HCT116 (cell line): ENCODE measurements at regions not wholly inside any gene's neighbourhood (a gene's known extent, or its start where the extent isn't known, plus 50 kb on each side); places are given as distances from the start of the nearest gene placed in this dataset.

ENCODE experiments used
- ATAC-seq: fragments of 200-7000 bp; cut with Tn5 transposase; 2 replicates; pipeline ENCODE4 v1.9.1; 2020; ENCODE audit warnings: mild to moderate bottlenecking, moderate library complexity
- BruUV-seq: library from RNA; stranded (reverse); fragments of 400-500 nt; replicated peaks from 2 replicates; lab custom pipeline; 2021; lab: Mats Ljungman, UMichigan
- CTCF ChIA-PET: fragments of 300-600 bp; sonication (Branson Sonifier 250); formaldehyde crosslinking; loops from one replicate; lab custom pipeline; 2021; ENCODE audit warnings: antibody characterized with exemption; lab: Charles Lee
- POLR2A ChIA-PET: fragments of 300-600, 350-600 bp; sonication (Branson Sonifier 250); formaldehyde crosslinking; loops from one replicate; lab custom pipeline; 2021; ENCODE audit warnings: antibody characterized with exemption; lab: Charles Lee
- RAD21 ChIA-PET, 2 experiments: fragments of 300-600 bp; sonication (Branson Sonifier 250); formaldehyde crosslinking; loops; one replicate each; lab custom pipeline; 2023; ENCODE audit warnings: low total read pairs in 2 of 2; ENCODE audit not compliant: uncharacterized antibody in 2 of 2, unreplicated experiment in 2 of 2, low non-redundant PET in 1 of 2; lab: Charles Lee
- DNase-seq: peaks from one replicate; pipeline ENCODE4 v3.0.0-alpha.2; 2010; ENCODE audit warnings: low read depth, low spot score
- H2AFZ ChIP-seq: fragments of 200-600 bp; shearing (Covaris generic), sonication (generic); 2 replicates; pipeline ENCODE4 v1.6.1; 2017; ENCODE audit warnings: low read depth, mixed run types, mixed read lengths, antibody characterized with exemption, low read length; ENCODE audit not compliant: poor library complexity, severe bottlenecking
- H3K27ac ChIP-seq: 2 replicates; pipeline ENCODE4 v1.5.1; 2012; ENCODE audit warnings: low read depth, low read length
- H3K27me3 ChIP-seq: fragments of 200-600 bp; sonication (generic); 2 replicates; pipeline ENCODE4 v1.6.1; 2016; ENCODE audit warnings: mixed run types, low read length, mixed read lengths; ENCODE audit not compliant: insufficient read depth
- H3K36me3 ChIP-seq, 2 experiments: fragments of 200-500 bp in 1 of 2; fragments of 200-600 bp in 1 of 2; sonication (Bioruptor generic) in 1 of 2; sonication (generic) in 1 of 2; 2 replicates each; pipeline versions ENCODE4 v1.5.1 to v1.6.1; 2014 to 2016; ENCODE audit warnings: low read length in 2 of 2, inconsistent platforms in 1 of 2, mixed read lengths in 1 of 2, mixed run types in 1 of 2; ENCODE audit not compliant: insufficient read depth in 2 of 2, control insufficient read depth in 1 of 2
- H3K4me1 ChIP-seq, 2 experiments: fragments of 200-600 bp in 1 of 2; sonication (generic) in 1 of 2; 2 replicates each; pipeline versions ENCODE4 v1.5.1 to v1.6.1; 2012 to 2017; ENCODE audit warnings: low read length in 2 of 2, inconsistent platforms in 1 of 2, mild to moderate bottlenecking in 1 of 2, mixed read lengths in 1 of 2, mixed run types in 1 of 2, moderate library complexity in 1 of 2; ENCODE audit not compliant: insufficient read depth in 2 of 2, control insufficient read depth in 1 of 2
- H3K4me2 ChIP-seq: fragments of 200-600 bp; sonication (generic); 2 replicates; pipeline ENCODE4 v1.6.1; 2017; ENCODE audit warnings: mixed run types, low read length, mixed read lengths
- H3K4me3 ChIP-seq, 2 experiments: fragments of 200-600 bp in 1 of 2; sonication (generic) in 1 of 2; replicated peaks in 1 of 2; 2 replicates each; pipeline ENCODE4 v1.5.1; 2011 to 2016; ENCODE audit warnings: low read length in 2 of 2, control low read depth in 1 of 2, low read depth in 1 of 2, mild to moderate bottlenecking in 1 of 2, mixed read lengths in 1 of 2, mixed run types in 1 of 2
- H3K79me2 ChIP-seq: fragments of 200-600 bp; sonication (generic); 2 replicates; pipeline ENCODE4 v1.6.1; 2017; ENCODE audit warnings: mild to moderate bottlenecking, mixed run types, low read length, moderate library complexity, mixed read lengths; ENCODE audit not compliant: insufficient read depth
- H3K9ac ChIP-seq: fragments of 200-600 bp; sonication (generic); 2 replicates; pipeline ENCODE4 v1.6.1; 2016; ENCODE audit warnings: low read length, mixed read lengths
- H3K9me2 ChIP-seq: fragments of 200-600 bp; sonication (generic), shearing (Covaris generic); 2 replicates; pipeline ENCODE4 v1.6.1; 2017; ENCODE audit warnings: mixed run types, mild to moderate bottlenecking, moderate library complexity; ENCODE audit not compliant: insufficient read depth
- H3K9me3 ChIP-seq, 2 experiments: fragments of 200-500 bp in 1 of 2; fragments of 200-600 bp in 1 of 2; sonication (Bioruptor generic) in 1 of 2; sonication (generic) in 1 of 2; 2 replicates each; pipeline ENCODE4 v1.6.1; 2014 to 2017; ENCODE audit warnings: low read length in 2 of 2, mixed read lengths in 2 of 2, inconsistent platforms in 1 of 2, low read depth in 1 of 2, mild to moderate bottlenecking in 1 of 2, mixed run types in 1 of 2, moderate library complexity in 1 of 2; ENCODE audit not compliant: control insufficient read depth in 1 of 2, insufficient read depth in 1 of 2
- H4K20me1 ChIP-seq: fragments of 200-600 bp; sonication (generic), shearing (Covaris generic); 2 replicates; pipeline ENCODE4 v1.6.1; 2017; ENCODE audit warnings: mixed run types, mild to moderate bottlenecking, moderate library complexity; ENCODE audit not compliant: insufficient read depth
- ATF3 ChIP-seq: IDR thresholded peaks from 2 replicates; pipeline ENCODE4 v1.6.1; 2012
- EGR1 ChIP-seq: IDR thresholded peaks from 2 replicates; pipeline ENCODE4 v1.6.1; 2012; ENCODE audit warnings: low read depth
- ELF1 ChIP-seq: IDR thresholded peaks from 2 replicates; pipeline ENCODE4 v1.6.1; 2012; ENCODE audit warnings: low read depth, borderline replicate concordance
- MAX ChIP-seq: IDR thresholded peaks from 2 replicates; pipeline ENCODE4 v1.6.1; 2012
- SP1 ChIP-seq: IDR thresholded peaks from 2 replicates; pipeline ENCODE4 v1.6.1; 2012; ENCODE audit warnings: low read depth
- SRF ChIP-seq: IDR thresholded peaks from 2 replicates; pipeline ENCODE4 v1.6.1; 2012; ENCODE audit warnings: low read depth
- TCF7L2 ChIP-seq: IDR thresholded peaks from 2 replicates; pipeline ENCODE4 v1.7.0; 2011; ENCODE audit warnings: borderline replicate concordance, inconsistent platforms; ENCODE audit not compliant: insufficient read depth, insufficient read length; ENCODE audit errors: extremely low read depth
- YY1 ChIP-seq: IDR thresholded peaks from 2 replicates; pipeline ENCODE4 v1.6.1; 2011; ENCODE audit warnings: low read length, low read depth, moderate library complexity, mild to moderate bottlenecking; ENCODE audit not compliant: insufficient replicate concordance; ENCODE audit errors: extremely low read depth
- ZNF274 ChIP-seq: fragments of 200-500 bp; sonication (Bioruptor generic); IDR thresholded peaks from 2 replicates; pipeline ENCODE4 v1.6.1; 2014; ENCODE audit warnings: mild to moderate bottlenecking, low read depth, low read length, inconsistent platforms
- intact Hi-C: fragments of 100-400 bp; cut with micrococcal nuclease; formaldehyde crosslinking; loops from 2 replicates; pipeline ENCODE4 v1.10.0; 2022
- TF ChIP-seq, protein P1 (sequence below), 3 experiments: fragments of 200-600 bp in 1 of 3; sonication (generic) in 1 of 3; IDR thresholded peaks in 2 of 3; conservative IDR thresholded peaks in 1 of 3; 2 replicates each; pipeline ENCODE4 v1.5.1; 2012 to 2017; ENCODE audit warnings: low read depth in 2 of 3, low read length in 2 of 3, antibody characterized with exemption in 1 of 3, borderline replicate concordance in 1 of 3, control low read depth in 1 of 3, mild to moderate bottlenecking in 1 of 3, mixed read lengths in 1 of 3, mixed run types in 1 of 3, moderate library complexity in 1 of 3; ENCODE audit not compliant: insufficient read depth in 1 of 3

DNA sequence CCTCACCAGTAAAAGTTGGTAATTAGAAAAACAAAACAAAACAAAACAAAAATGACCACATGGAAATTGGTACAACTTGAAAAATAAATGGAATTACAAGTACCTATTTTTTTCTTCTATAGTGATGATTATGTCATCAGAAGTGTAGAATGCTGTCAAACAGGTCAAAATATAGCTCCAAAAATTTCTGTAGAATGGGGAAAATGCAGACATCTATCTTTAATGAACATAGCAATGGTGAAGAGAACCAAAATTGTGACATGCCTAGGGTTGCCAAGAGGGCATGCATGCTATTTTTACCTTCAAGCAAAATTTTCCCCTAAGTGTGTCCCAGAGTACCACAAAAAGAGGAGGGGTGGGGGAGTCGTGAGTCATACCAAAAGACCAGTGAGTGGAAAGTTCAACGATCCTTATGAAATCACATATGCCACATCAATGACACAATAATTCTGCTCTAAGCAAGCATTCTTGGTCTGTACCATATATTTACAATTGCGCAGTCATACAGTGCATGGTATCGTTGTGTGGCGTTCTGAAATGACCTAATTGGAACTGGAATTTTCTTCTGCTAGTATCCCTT lies 1436.4 kb downstream of the SUCLG1 start:
- Histone ChIP-seq H2AFZ (no peak overlapping the region), H3K36me3 (no peaks in the 10 kb centered on the region), H3K27me3 (no peaks in the 10 kb centered on the region), H3K79me2 (no peaks in the 10 kb centered on the region), H3K9me2 (no peaks in the 10 kb centered on the region), H3K9me3 (no peaks in the 10 kb centered on the region), H4K20me1 (no peaks in the 10 kb centered on the region), H3K4me1 (no peaks in the 10 kb centered on the region)
- ATAC-seq, result no peak
- intact Hi-C loops, result no loop called here
- CTCF ChIA-PET, result no interaction called here
- BruUV-seq, result no TSS peak
- no peak for TF ChIP-seq ELF1
- TF ChIP-seq YY1, result no peak
- TF ChIP-seq, protein P1, sequence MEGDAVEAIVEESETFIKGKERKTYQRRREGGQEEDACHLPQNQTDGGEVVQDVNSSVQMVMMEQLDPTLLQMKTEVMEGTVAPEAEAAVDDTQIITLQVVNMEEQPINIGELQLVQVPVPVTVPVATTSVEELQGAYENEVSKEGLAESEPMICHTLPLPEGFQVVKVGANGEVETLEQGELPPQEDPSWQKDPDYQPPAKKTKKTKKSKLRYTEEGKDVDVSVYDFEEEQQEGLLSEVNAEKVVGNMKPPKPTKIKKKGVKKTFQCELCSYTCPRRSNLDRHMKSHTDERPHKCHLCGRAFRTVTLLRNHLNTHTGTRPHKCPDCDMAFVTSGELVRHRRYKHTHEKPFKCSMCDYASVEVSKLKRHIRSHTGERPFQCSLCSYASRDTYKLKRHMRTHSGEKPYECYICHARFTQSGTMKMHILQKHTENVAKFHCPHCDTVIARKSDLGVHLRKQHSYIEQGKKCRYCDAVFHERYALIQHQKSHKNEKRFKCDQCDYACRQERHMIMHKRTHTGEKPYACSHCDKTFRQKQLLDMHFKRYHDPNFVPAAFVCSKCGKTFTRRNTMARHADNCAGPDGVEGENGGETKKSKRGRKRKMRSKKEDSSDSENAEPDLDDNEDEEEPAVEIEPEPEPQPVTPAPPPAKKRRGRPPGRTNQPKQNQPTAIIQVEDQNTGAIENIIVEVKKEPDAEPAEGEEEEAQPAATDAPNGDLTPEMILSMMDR (IDR thresholded peaks at IDR 0.05 in 2 of 3, conservative IDR thresholded peaks at IDR 0.05 in 1 of 3; ENCODE audit: borderline replicate concordance in 1 of 3, insufficient read depth in 1 of 3, low read depth in 2 of 3, low read length in 2 of 3), result no peak
- TF ChIP-seq EGR1, result no peak
- TF ChIP-seq SRF, result no peak
- no peak for TF ChIP-seq ATF3
- no peak for TF ChIP-seq TCF7L2
- TF ChIP-seq MAX, result no peak
- no peak for TF ChIP-seq ZNF274
- TF ChIP-seq SP1, result no peak
- TF ChIP-seq, all 23 proteins: peak for 0
- H3K4me3 ChIP-seq, result no peak overlapping the region
- no peak overlapping the region for H3K4me2 ChIP-seq
- no peak overlapping the region for H3K27ac ChIP-seq
- RAD21 ChIA-PET, result no interaction called here
- DNase-seq, result no peak
- no peak overlapping the region for H3K9ac ChIP-seq
- POLR2A ChIA-PET, result no interaction called here
